Cerebellar cortex (tissue), 1 donor: ENCODE measurements at regions not wholly inside any gene's neighbourhood (a gene's known extent, or its start where the extent isn't known, plus 50 kb on each side); places are given as distances from the start of the nearest gene placed in this dataset.
A peak's percentile ranks its signal among the peaks of the same experiment; 100 is the strongest.

Source experiments
- DNase-seq: peaks from one replicate; pipeline ENCODE4 v3.0.0-alpha.2; 2015; ENCODE audit warnings: low spot score

GRCh38 chr4:45358573-45359506 lies 632.5 kb upstream of the GNPDA2 start:
- no peak for DNase-seq

GRCh38 chr4:45353161-45353560 lies 626.8 kb upstream of the GNPDA2 start:
- DNase-seq, result peak; percentile 3

DNA sequence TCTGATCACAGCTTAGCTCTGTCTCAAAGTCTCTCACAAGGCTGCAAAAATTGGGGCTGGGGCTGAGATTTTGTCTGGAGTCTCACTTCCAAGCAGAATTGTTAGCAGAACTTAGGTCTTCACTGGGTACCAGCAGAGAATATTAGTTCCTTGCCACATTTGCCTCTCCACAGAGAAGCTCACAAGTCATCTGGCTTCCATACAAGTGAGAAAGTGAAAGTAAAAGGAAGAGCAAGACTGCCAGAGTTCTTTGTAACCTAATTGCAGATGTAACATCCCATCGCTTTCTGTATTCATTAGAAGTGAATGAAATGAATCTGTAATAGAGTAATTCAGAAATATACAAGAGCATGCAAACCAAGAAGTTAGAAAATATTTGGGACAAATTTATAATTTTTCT lies 624.1 kb upstream of the GNPDA2 start:
- peak; percentile 14 for DNase-seq

GRCh38 chr4:45349859-45350258 lies 623.5 kb upstream of the GNPDA2 start:
- no peak for DNase-seq

- no peak for DNase-seq
These were observed 620.6 kb upstream of the GNPDA2 start for GRCh38 chr4:45346816-45347435.

DNA sequence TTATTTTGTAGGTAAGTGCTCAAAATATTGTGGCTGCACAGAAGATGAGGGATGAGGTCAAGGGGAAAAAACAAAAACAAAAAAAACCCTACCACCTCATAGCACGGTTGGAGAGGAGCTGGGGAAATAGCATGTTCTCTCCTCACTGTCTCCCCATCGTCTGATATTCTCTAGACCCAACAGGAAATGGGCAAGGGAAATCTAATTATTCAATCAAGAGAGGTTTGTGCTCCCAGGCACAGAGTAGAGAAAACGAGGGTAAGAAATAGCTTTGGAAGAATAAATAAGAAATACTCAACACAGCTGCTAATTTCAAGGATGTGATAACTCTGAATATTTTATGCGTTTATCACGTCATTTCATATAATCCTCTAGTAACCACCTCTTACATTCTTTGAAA lies 619.2 kb upstream of the GNPDA2 start:
- no peak for DNase-seq

DNA sequence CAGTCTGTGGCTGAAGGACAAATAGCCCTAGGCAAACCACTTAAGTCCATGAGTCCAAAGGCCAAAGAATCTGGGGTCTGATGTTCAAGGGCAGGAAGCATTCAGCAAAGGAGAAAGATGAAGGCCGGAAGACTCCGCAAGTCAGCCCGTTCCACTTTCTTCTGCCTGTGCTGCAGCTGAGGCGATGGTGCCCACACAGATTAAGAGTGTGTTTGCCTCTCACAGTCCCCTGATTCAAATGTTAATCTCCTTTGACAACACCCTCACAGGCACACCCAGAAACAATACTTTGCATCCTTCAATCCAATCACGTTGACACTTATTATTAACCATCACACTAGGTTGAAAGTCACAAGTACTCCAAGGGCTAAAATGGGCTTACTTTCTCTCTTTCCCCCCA lies 605.4 kb upstream of the GNPDA2 start:
- no peak for DNase-seq

- DNase-seq, result no peak
These were observed 601.2 kb upstream of the GNPDA2 start for GRCh38 chr4:45327544-45327943.

GRCh38 chr4:45324455-45325417 lies 598.4 kb upstream of the GNPDA2 start:
- no peak for DNase-seq

DNA sequence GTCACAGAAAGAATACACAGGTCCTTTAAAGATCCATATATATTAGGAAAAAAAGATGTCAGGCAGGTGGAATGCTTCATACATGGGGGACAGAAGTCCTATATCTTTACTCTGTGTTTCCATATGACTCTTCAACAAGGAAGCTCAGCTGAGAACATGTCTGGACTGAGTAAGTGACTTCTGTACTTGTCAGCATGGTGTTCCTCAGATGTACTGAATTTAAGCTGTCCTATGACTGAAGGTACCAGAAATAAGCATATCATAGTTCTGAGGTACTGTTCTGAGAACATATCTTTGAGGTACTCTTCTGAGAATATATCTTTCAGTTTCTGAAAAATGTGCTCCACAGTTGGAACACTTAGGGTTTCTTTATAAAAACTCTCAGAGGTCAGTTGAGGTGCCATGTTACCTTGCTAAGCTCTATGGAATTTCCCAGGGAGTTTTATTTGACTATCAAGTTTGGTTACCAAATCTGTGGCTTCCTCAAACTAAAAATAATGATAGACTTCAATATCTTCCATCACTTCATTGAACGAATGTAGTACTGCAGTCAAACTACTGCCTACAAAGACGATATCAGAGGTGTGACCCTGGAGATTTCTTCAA lies 597.2 kb upstream of the GNPDA2 start:
- DNase-seq, result no peak

DNA sequence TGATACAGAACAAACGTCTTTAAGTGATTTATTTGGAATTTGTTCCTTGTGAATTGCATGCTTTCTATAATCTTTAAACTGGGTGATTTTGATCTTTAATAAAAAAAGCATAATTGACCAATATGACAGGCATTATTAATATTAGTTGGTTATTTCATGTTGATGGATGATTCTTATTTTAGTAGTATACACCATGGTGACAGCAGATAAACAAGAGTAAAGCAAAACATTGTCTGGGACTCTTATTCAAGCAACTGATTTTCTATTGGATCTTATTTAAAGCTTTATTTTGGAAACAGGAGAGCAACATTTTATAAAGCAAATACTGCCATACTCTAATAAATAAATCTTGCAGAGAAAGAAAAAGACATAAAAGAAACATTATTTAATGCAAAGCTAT lies 591.4 kb upstream of the GNPDA2 start:
- no peak for DNase-seq

DNA sequence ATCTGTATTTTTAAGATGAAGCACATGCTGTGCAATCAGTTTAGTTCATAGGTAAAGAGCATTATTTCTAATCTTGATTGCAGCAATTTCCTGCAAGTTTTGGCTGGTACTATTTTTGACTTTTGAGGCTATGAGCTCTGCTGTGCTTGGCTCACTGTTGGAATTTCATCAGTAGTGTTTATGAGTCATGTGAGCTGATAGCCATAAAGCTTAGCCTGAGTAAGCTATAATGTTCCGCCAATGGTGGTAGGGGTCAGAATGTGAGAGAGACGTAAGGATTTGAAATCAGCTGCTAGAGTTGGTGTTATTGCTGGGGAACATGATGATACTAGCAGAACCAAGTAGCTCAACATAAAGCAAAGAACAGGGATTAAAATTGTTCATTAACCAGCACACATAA lies 590.9 kb upstream of the GNPDA2 start:
- no peak for DNase-seq

- DNase-seq, result no peak
These were observed 589.9 kb upstream of the GNPDA2 start for GRCh38 chr4:45316257-45316656.

DNA sequence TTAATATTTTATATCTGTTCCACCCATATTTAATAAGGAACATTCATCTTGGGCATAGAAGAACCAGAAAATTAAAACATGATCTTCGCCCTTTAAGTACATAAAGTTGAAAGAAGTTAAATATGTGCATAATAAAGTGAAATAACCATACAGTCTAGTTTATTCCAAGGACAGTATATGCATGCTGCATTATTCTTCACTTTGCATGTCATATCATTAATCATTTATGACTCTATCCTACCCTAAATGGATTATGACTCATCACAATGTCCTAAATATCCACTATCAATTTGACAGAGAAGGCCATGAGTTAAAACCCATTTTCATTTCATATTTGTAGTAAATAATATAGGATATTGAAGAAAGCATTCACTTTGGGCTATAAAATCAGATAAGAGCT lies 576.5 kb upstream of the GNPDA2 start:
- DNase-seq, result no peak

DNA sequence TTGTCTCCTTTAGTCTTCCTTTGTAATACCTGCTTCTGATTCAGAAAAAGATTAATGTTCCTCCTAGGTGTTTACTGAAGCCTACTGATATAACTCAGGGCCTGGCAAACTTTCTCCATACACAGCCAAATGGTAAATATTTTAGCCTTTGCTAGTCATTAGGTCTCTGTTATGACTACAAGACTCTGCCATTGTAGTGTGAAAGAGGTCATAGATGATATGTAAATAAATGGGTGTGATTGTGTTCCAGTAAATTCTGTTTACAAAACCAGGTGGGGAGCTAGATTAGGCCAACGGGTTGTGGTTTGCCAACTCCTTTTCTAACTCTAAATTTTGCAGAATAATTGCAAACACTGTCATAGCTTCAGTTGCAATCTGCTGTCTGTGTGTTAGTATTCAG lies 568.1 kb upstream of the GNPDA2 start:
- DNase-seq, result no peak

- DNase-seq, result no peak
These were observed 567.0 kb upstream of the GNPDA2 start for GRCh38 chr4:45293335-45293734.

GRCh38 chr4:45292844-45293243 lies 566.5 kb upstream of the GNPDA2 start:
- no peak for DNase-seq

- no peak for DNase-seq
These were observed 558.2 kb upstream of the GNPDA2 start for GRCh38 chr4:45284400-45285085.

GRCh38 chr4:45283352-45283751 lies 557.0 kb upstream of the GNPDA2 start:
- no peak for DNase-seq

DNA sequence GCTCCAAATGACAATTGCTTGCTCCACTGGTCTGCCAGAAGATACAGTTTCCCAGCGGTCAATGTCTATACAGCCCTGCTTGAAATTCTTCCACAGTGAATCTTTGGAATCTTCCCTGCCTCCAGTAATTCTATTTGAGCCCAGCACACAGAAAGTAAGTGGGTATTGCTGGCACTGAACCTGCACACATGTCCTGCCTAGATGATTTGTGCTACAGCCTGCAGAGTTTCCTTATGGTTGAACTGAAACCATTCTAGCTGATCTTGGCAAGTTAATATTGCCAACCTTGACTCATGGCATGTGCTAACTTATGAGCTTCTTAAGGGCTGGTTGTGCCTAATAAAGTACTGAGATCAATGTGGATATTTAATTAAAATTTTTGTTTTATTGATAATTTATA lies 553.8 kb upstream of the GNPDA2 start:
- DNase-seq, result peak; percentile 69

- no peak for DNase-seq
These were observed 549.5 kb upstream of the GNPDA2 start for GRCh38 chr4:45275862-45276261.
